Progenitor cell of endocrine pancreas (in vitro differentiated cells): ENCODE measurements at regions not wholly inside any gene's neighbourhood (a gene's known extent, or its start where the extent isn't known, plus 50 kb on each side); places are given as distances from the start of the nearest gene placed in this dataset.

Experiments
- DNase-seq: peaks from one replicate; pipeline ENCODE4 v3.0.0; 2021; ENCODE audit warnings: low spot score; ENCODE audit not compliant: unreplicated experiment
- H3K27ac Mint-ChIP-seq: 2 replicates; pipeline ENCODE4 v1.8.0; 2021; ENCODE audit warnings: mild to moderate bottlenecking, moderate library complexity, mixed read lengths
- H3K27me3 Mint-ChIP-seq: 2 replicates; pipeline ENCODE4 v1.8.0; 2021; ENCODE audit warnings: mixed read lengths
- H3K36me3 Mint-ChIP-seq: 2 replicates; pipeline ENCODE4 v1.8.0; 2022; ENCODE audit warnings: mixed read lengths; ENCODE audit not compliant: insufficient read depth
- H3K4me1 Mint-ChIP-seq: 2 replicates; pipeline ENCODE4 v1.8.0; 2021; ENCODE audit warnings: low read depth, mixed read lengths
- H3K4me3 Mint-ChIP-seq: 2 replicates; pipeline ENCODE4 v1.8.0; 2021; ENCODE audit warnings: low read depth, mild to moderate bottlenecking, moderate library complexity, mixed read lengths
- H3K9me3 Mint-ChIP-seq: 2 replicates; pipeline ENCODE4 v1.8.0; 2021; ENCODE audit warnings: low read depth, mixed read lengths
- TF ChIP-seq, protein P1 (sequence below): fragments of 200-600 bp; sonication (generic); IDR thresholded peaks from one replicate; pipeline ENCODE4 v1.5.0; 2021; ENCODE audit warnings: antibody characterized with exemption, mild to moderate bottlenecking; ENCODE audit not compliant: unreplicated experiment

DNA sequence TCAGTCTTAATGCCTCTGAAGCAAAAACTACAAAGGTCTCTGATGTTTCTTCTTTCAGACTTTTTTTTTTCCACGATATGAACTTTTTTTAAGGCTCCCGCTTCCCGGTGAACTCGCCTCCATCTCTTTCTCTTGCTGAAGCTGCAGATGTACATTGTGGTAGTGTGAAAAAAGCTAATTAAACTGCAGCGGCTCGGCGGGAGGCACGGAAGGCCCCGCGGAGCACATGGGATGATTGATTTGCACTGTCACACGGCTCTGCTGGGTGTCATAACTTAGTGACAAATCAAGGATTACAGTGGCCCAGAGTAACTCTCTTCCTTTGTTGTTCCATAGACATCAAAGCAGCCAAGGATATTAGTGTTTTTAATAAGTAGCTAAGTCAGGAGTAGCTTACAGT lies 196.3 kb downstream of the AXIN2 start:
- H3K4me1 Mint-ChIP-seq, result peaks cover 8% of the 10 kb centered on the region
- H3K36me3 Mint-ChIP-seq, result peaks cover 6% of the 10 kb centered on the region
- peaks cover 11% of the 10 kb centered on the region for H3K27me3 Mint-ChIP-seq
- H3K27ac Mint-ChIP-seq, result no peak overlapping the region
- DNase-seq, result no peak
- peaks cover 8% of the 10 kb centered on the region for H3K9me3 Mint-ChIP-seq
- TF ChIP-seq, protein P1, sequence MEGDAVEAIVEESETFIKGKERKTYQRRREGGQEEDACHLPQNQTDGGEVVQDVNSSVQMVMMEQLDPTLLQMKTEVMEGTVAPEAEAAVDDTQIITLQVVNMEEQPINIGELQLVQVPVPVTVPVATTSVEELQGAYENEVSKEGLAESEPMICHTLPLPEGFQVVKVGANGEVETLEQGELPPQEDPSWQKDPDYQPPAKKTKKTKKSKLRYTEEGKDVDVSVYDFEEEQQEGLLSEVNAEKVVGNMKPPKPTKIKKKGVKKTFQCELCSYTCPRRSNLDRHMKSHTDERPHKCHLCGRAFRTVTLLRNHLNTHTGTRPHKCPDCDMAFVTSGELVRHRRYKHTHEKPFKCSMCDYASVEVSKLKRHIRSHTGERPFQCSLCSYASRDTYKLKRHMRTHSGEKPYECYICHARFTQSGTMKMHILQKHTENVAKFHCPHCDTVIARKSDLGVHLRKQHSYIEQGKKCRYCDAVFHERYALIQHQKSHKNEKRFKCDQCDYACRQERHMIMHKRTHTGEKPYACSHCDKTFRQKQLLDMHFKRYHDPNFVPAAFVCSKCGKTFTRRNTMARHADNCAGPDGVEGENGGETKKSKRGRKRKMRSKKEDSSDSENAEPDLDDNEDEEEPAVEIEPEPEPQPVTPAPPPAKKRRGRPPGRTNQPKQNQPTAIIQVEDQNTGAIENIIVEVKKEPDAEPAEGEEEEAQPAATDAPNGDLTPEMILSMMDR, result no peak
- H3K4me3 Mint-ChIP-seq, result no peak overlapping the region

DNA sequence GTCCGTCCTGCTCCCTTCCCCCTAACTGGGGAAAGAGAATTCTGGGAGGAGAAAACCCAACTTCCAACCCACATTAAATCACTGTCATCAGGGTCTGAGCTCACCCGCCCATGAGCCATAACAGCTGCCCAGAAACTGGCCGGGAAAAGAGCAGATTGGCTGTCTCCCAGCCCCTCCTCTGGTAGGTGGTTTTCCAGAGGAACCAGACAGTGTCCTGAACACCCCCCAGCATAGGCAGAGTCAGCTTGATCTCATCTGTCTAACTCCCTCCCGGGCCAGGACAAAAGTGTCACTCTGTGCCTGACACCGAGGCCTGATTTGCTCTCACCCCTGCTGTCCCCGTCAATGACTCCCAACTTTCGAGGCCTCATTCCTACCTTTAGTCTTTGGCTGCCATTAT lies 197.0 kb downstream of the AXIN2 start:
- Mint-ChIP-seq H3K4me1 (peaks cover 8% of the 10 kb centered on the region), H3K9me3 (peaks cover 7% of the 10 kb centered on the region), H3K4me3 (no peak overlapping the region), H3K36me3 (peaks cover 6% of the 10 kb centered on the region), H3K27ac (no peak overlapping the region), H3K27me3 (peaks cover 12% of the 10 kb centered on the region)
- DNase-seq, result no peak
- TF ChIP-seq, protein P1, result no peak

DNA sequence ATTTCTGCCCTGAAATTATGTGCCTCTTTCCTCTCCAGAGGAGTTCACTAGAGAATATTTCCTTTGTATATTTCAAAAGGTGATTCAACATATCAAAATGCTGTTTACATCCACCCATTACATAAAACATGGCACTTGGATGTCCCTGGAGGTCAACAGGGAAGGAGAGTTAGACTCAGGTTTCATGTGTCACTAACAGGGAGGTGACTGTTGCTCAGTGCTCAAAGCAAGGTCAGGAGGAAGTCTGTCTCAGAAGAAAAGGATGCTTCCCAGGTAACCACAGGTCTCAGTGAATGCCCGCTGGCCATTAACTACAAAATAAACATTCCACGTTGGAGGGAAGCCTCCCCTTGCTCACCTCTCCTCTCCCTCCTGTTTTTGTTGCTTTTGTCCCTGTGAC lies 198.6 kb downstream of the AXIN2 start:
- peaks cover 3% of the 10 kb centered on the region for H3K9me3 Mint-ChIP-seq
- peaks cover 8% of the 10 kb centered on the region for H3K4me1 Mint-ChIP-seq
- H3K4me3 Mint-ChIP-seq, result no peak overlapping the region
- TF ChIP-seq, protein P1, result no peak
- H3K27ac Mint-ChIP-seq, result no peak overlapping the region
- DNase-seq, result no peak
- H3K27me3 Mint-ChIP-seq, result peaks cover 12% of the 10 kb centered on the region
- peaks cover 3% of the 10 kb centered on the region for H3K36me3 Mint-ChIP-seq

DNA sequence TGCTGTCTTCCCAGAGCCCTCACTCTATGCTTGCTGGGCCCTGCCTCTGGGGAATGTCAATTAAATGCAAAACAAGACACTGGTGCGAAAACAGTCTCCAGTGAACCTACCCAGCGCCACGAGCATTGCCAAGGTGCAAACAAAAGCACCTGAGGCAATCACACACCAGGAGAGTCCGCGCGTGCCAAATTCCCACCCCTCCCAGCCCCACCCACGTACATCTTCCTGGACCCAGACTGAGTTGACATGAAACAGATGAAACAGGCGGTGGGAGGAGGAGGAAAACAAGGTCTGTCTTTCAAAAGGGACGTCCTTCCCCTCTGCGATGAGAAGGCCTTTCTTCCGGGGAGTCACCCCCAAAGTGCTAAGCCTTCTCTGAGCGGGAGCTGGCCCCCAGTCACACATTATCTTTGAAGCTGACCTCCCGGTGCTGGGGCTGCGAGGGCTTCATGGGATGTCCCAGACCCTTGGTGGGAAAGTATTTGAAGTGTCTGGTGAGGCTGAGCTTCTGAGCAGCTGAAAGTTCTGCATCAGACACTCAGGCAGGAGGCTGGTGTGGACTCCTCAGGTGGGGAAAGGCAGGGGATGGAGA lies 200.4 kb downstream of the AXIN2 start:
- peaks cover 3% of the 10 kb centered on the region for H3K9me3 Mint-ChIP-seq
- DNase-seq, result no peak
- H3K27ac Mint-ChIP-seq, result no peak overlapping the region
- H3K36me3 Mint-ChIP-seq, result peaks cover 3% of the 10 kb centered on the region
- peaks cover 12% of the 10 kb centered on the region for H3K27me3 Mint-ChIP-seq
- H3K4me3 Mint-ChIP-seq, result no peak overlapping the region
- peaks cover 8% of the 10 kb centered on the region for H3K4me1 Mint-ChIP-seq
- TF ChIP-seq, protein P1, result no peak

DNA sequence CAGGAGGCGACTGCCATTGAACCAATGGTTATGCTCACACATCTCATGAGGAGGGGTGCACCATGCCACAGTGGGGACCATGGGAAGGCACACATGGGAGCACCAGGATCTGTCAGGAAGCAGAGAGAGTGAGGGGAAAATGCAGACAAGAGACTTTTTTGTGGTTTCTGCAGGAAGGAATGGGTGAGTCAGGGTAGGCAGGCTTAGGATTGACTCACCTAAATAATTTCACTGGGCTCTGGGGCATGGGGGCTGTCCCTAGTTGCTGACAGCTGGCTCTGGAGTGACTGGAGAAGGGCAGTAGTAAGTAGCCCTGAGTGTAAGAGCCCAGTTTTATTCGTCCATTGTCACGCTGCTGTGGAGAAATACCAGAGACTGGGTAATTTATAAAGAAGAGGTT lies 202.4 kb downstream of the AXIN2 start:
- Mint-ChIP-seq H3K36me3 (no peaks in the 10 kb centered on the region), H3K9me3 (no peaks in the 10 kb centered on the region), H3K4me3 (no peak overlapping the region), H3K27ac (no peak overlapping the region), H3K4me1 (peaks cover 2% of the 10 kb centered on the region), H3K27me3 (peaks cover 6% of the 10 kb centered on the region)
- no peak for DNase-seq
- TF ChIP-seq, protein P1, result no peak
